H1 (cell line): ENCODE measurements at regions not wholly inside any gene's neighbourhood (a gene's known extent, or its start where the extent isn't known, plus 50 kb on each side); places are given as distances from the start of the nearest gene placed in this dataset.

ENCODE experiments used
- CTCF ChIA-PET: fragments of 300-600 bp; sonication (Branson Sonifier 250); formaldehyde crosslinking; loops from one replicate; lab custom pipeline; 2021; ENCODE audit not compliant: partially characterized antibody; lab: Charles Lee
- POLR2A ChIA-PET: fragments of 300-600 bp; sonication (Branson Sonifier 250); formaldehyde crosslinking; loops from one replicate; lab custom pipeline; 2021; ENCODE audit warnings: inconsistent platforms; ENCODE audit not compliant: partially characterized antibody; lab: Charles Lee
- DNase-seq, 2 experiments: peaks; one replicate each; pipeline versions ENCODE4 v3.0.0 to v3.0.0-alpha.2; 2010 to 2022; ENCODE audit warnings: low spot score in 2 of 2, low read depth in 1 of 2, mixed read lengths in 1 of 2
- FAIRE-seq: peaks from 2 replicates; lab custom pipeline; 2011; peaks lifted over from hg19 to GRCh38; lab: Jason Lieb, UNC
- H2AFZ ChIP-seq: 2 replicates; pipeline ENCODE4 v1.8.1; 2012; ENCODE audit warnings: low read length, inconsistent platforms
- H2AK5ac ChIP-seq: 2 replicates; pipeline ENCODE4 v1.6.1; 2013; ENCODE audit warnings: low read depth, low read length
- H2BK120ac ChIP-seq: replicated peaks from 2 replicates; pipeline ENCODE3; 2013; ENCODE audit warnings: low read depth, low read length, inconsistent platforms
- H2BK12ac ChIP-seq: 2 replicates; pipeline ENCODE4 v1.6.1; 2013; ENCODE audit warnings: low read depth, low read length
- H2BK15ac ChIP-seq: 2 replicates; pipeline ENCODE4 v1.6.1; 2013; ENCODE audit warnings: low read length
- H2BK20ac ChIP-seq: 2 replicates; pipeline ENCODE4 v1.6.1; 2013; ENCODE audit warnings: low read length
- H2BK5ac ChIP-seq: 2 replicates; pipeline ENCODE4 v1.6.1; 2013; ENCODE audit warnings: low read depth, low read length
- H3K14ac ChIP-seq: 2 replicates; pipeline ENCODE4 v1.6.1; 2013; ENCODE audit warnings: inconsistent platforms; ENCODE audit not compliant: insufficient read length
- H3K18ac ChIP-seq: 2 replicates; pipeline ENCODE4 v1.6.1; 2013; ENCODE audit warnings: low read length; ENCODE audit errors: extremely low read depth
- H3K23ac ChIP-seq: 2 replicates; pipeline ENCODE4 v1.6.1; 2013; ENCODE audit warnings: inconsistent platforms; ENCODE audit not compliant: insufficient read length
- H3K23me2 ChIP-seq: 2 replicates; pipeline ENCODE4 v1.6.1; 2013; ENCODE audit warnings: low read depth, low read length
- H3K27ac ChIP-seq: 2 replicates; pipeline ENCODE4 v1.6.1; 2011; ENCODE audit warnings: low read depth, low read length, inconsistent platforms
- H3K27me3 ChIP-seq, 4 experiments: replicated peaks in 1 of 4; 1 replicate in 1 of 4; 2 replicates in 3 of 4; pipeline versions ENCODE4 v1.6.1 to v1.8.1; 2011 to 2013; ENCODE audit warnings: low read length in 3 of 4, mild to moderate bottlenecking in 3 of 4, inconsistent platforms in 2 of 4, mixed read lengths in 2 of 4, moderate library complexity in 1 of 4; ENCODE audit not compliant: control insufficient read depth in 3 of 4, insufficient read depth in 3 of 4; ENCODE audit errors: extremely low read depth in 1 of 4
- H3K36me3 ChIP-seq, 4 experiments: 2 replicates each; pipeline versions ENCODE4 v1.6.1 to v1.8.1; 2011 to 2013; ENCODE audit warnings: mild to moderate bottlenecking in 4 of 4, low read length in 3 of 4, moderate library complexity in 2 of 4, control low read depth in 1 of 4, inconsistent platforms in 1 of 4; ENCODE audit not compliant: insufficient read depth in 4 of 4, control insufficient read depth in 2 of 4
- H3K4ac ChIP-seq: replicated peaks from 2 replicates; pipeline ENCODE3; 2013; ENCODE audit warnings: low read length, low read depth, mixed read lengths, inconsistent platforms; ENCODE audit not compliant: insufficient read length
- H3K4me1 ChIP-seq, 4 experiments: replicated peaks in 1 of 4; 1 replicate in 1 of 4; 2 replicates in 3 of 4; pipeline versions ENCODE4 v1.6.1 to v1.8.1; 2011 to 2013; ENCODE audit warnings: low read length in 3 of 4, inconsistent platforms in 2 of 4, mixed read lengths in 1 of 4; ENCODE audit not compliant: insufficient read depth in 4 of 4, control insufficient read depth in 3 of 4
- H3K4me2 ChIP-seq, 2 experiments: 2 replicates each; pipeline versions ENCODE4 v1.6.1 to v1.8.1; 2011 to 2013; ENCODE audit warnings: low read depth in 2 of 2, low read length in 2 of 2, control low read depth in 1 of 2, inconsistent platforms in 1 of 2, mild to moderate bottlenecking in 1 of 2; ENCODE audit not compliant: insufficient read depth in 1 of 2
- H3K4me3 ChIP-seq, 4 experiments: fragments of 200-600, 300-600 bp in 1 of 4; sonication (generic), shearing (Covaris generic), sonication (Bioruptor Twin) in 1 of 4; 2 replicates each; pipeline versions ENCODE4 v1.5.1 to v1.8.1; 2011 to 2016; ENCODE audit warnings: low read length in 4 of 4, low read depth in 3 of 4, control low read depth in 2 of 4, inconsistent platforms in 2 of 4, mild to moderate bottlenecking in 2 of 4, mixed read lengths in 1 of 4, moderate library complexity in 1 of 4; ENCODE audit not compliant: insufficient read depth in 2 of 4; ENCODE audit errors: extremely low read depth in 1 of 4
- H3K56ac ChIP-seq: replicated peaks from 2 replicates; pipeline ENCODE3; 2013; ENCODE audit warnings: low read depth, mild to moderate bottlenecking, mixed read lengths, low read length, inconsistent platforms; ENCODE audit not compliant: insufficient read length
- H3K79me1 ChIP-seq: 2 replicates; pipeline ENCODE4 v1.6.1; 2013; ENCODE audit warnings: low read depth, low read length, control low read depth
- H3K79me2 ChIP-seq, 2 experiments: 2 replicates each; pipeline versions ENCODE4 v1.6.1 to v1.8.1; 2012 to 2013; ENCODE audit warnings: low read length in 2 of 2, mild to moderate bottlenecking in 2 of 2, inconsistent platforms in 1 of 2; ENCODE audit not compliant: insufficient read depth in 2 of 2, control insufficient read depth in 1 of 2
- H3K9ac ChIP-seq, 4 experiments: replicated peaks in 1 of 4; 1 replicate in 1 of 4; 2 replicates in 3 of 4; pipeline versions ENCODE4 v1.6.1 to v1.8.1; 2011 to 2013; ENCODE audit warnings: low read depth in 3 of 4, low read length in 3 of 4, control low read depth in 2 of 4, mild to moderate bottlenecking in 2 of 4, moderate library complexity in 2 of 4, inconsistent platforms in 1 of 4; ENCODE audit errors: extremely low read depth in 1 of 4
- H3K9me3 ChIP-seq, 2 experiments: 2 replicates each; pipeline versions ENCODE4 v1.6.1 to v1.8.1; 2012 to 2013; ENCODE audit warnings: mild to moderate bottlenecking in 2 of 2, moderate library complexity in 2 of 2, control low read depth in 1 of 2, inconsistent platforms in 1 of 2, low read depth in 1 of 2, low read length in 1 of 2, mixed read lengths in 1 of 2; ENCODE audit not compliant: insufficient read depth in 2 of 2
- H4K20me1 ChIP-seq, 2 experiments: replicated peaks in 1 of 2; 2 replicates each; pipeline versions ENCODE3 to v1.8.1; 2011 to 2013; ENCODE audit warnings: inconsistent platforms in 2 of 2, low read length in 2 of 2, mild to moderate bottlenecking in 1 of 2; ENCODE audit not compliant: insufficient read depth in 2 of 2, control insufficient read depth in 1 of 2
- H4K5ac ChIP-seq: 2 replicates; pipeline ENCODE4 v1.6.1; 2013; ENCODE audit warnings: low read length, low read depth, mixed read lengths, inconsistent platforms; ENCODE audit not compliant: insufficient read length
- H4K8ac ChIP-seq: 2 replicates; pipeline ENCODE4 v1.8.0; 2013; ENCODE audit warnings: mild to moderate bottlenecking, moderate library complexity, low read length, inconsistent platforms; ENCODE audit not compliant: insufficient read depth; ENCODE audit errors: extremely low read depth
- H4K91ac ChIP-seq: replicated peaks from 2 replicates; pipeline ENCODE3; 2013; ENCODE audit warnings: low read length, mixed read lengths, inconsistent platforms; ENCODE audit not compliant: insufficient read length
- GABPA ChIP-seq: IDR thresholded peaks from 2 replicates; pipeline ENCODE4 v1.6.1; 2011; ENCODE audit warnings: mild to moderate bottlenecking, low read length, moderate library complexity, borderline replicate concordance; ENCODE audit not compliant: insufficient read depth
- HDAC2 ChIP-seq, 2 experiments: fragments of 300-600 bp in 1 of 2; sonication (generic) in 1 of 2; IDR thresholded peaks; 2 replicates each; pipeline ENCODE4 v1.6.1; 2011 to 2012; ENCODE audit warnings: low read depth in 2 of 2, low read length in 2 of 2, mild to moderate bottlenecking in 2 of 2, moderate library complexity in 2 of 2, borderline replicate concordance in 1 of 2, inconsistent platforms in 1 of 2
- NRF1 ChIP-seq: IDR thresholded peaks from 2 replicates; pipeline ENCODE4 v1.6.1; 2011; ENCODE audit warnings: mild to moderate bottlenecking, low read depth, low read length, improper control_type of control experiment
- WGBS, 2 experiments: shearing (Covaris generic) in 1 of 2; methylation state at CpG; one replicate each; pipeline versions ENCODE4 v1.1.6 to v1.1.7; 2013 to 2015; ENCODE audit warnings: low lambda C conversion rate in 2 of 2, mixed read lengths in 2 of 2, inconsistent platforms in 1 of 2, low coverage in 1 of 2, missing lambda C conversion rate in 1 of 2; ENCODE audit not compliant: insufficient replicate concordance in 2 of 2, insufficient coverage in 1 of 2, insufficient read length in 1 of 2; ENCODE audit errors: extremely low coverage in 1 of 2, missing lambda C conversion rate in 1 of 2; 5-methylcytosine and 5-hydroxymethylcytosine counted together
- TF ChIP-seq, protein P1 (sequence below): IDR thresholded peaks from 2 replicates; pipeline ENCODE4 v1.6.1; 2012; ENCODE audit warnings: inconsistent platforms

DNA sequence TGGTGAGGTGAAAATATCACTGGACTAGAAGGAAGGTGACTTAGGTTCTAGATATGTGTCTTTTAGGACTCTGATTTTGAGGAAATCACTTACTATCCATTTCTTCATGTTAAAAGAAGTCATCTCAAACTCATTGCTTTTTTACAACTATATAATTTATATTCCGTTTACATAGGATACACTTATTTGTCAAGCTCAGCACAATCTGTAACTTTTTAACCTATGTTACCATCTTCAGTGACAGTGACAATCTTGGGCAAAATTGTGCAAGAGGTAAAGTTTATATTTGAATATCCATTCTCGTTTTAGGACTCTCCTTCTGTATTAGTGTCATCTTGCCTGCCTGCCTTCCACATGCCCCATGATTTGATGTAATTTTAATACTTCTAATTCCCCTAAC is 74.0 kb upstream of the FAM83B start:
- Histone ChIP-seq H2BK12ac (no peak overlapping the region), H2BK120ac (no peak overlapping the region), H3K4me1 (no peaks in the 10 kb centered on the region), H3K79me1 (no peaks in the 10 kb centered on the region), H3K14ac (no peak overlapping the region), H2BK5ac (no peak overlapping the region), H3K4me2 (no peak overlapping the region), H2BK20ac (no peak overlapping the region), H2AK5ac (no peak overlapping the region), H3K23ac (no peak overlapping the region), H3K4me3 (no peak overlapping the region), H3K9me3 (no peaks in the 10 kb centered on the region), H3K27ac (no peak overlapping the region), H3K18ac (no peak overlapping the region), H3K36me3 (no peaks in the 10 kb centered on the region), H3K9ac (no peak overlapping the region), H3K79me2 (no peaks in the 10 kb centered on the region), H3K27me3 (no peaks in the 10 kb centered on the region), H3K23me2 (peaks cover 2% of the 10 kb centered on the region; the same call in 1 of the 2 replicates), H4K91ac (no peak overlapping the region), H4K5ac (no peak overlapping the region), H3K56ac (no peak overlapping the region), H4K20me1 (no peaks in the 10 kb centered on the region), H2BK15ac (no peak overlapping the region), H2AFZ (no peak overlapping the region), H4K8ac (no peak overlapping the region), H3K4ac (no peak overlapping the region)
- ChIA-PET POLR2A (no interaction called here), CTCF (no interaction called here)
- FAIRE-seq (no peak), DNase-seq (no peak)
- WGBS, 2 experiments = 89% methylated on average over 2 of the region's 2 CpGs; no CpG with 5 or more reads in 1 of the 2 experiments
- no peak for TF ChIP-seq GABPA
- TF ChIP-seq HDAC2 (IDR thresholded peaks at IDR 0.05; ENCODE audit: borderline replicate concordance in 1 of 2, low read depth in 2 of 2, low read length in 2 of 2) = no peak
- TF ChIP-seq, protein P1, sequence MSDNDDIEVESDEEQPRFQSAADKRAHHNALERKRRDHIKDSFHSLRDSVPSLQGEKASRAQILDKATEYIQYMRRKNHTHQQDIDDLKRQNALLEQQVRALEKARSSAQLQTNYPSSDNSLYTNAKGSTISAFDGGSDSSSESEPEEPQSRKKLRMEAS = no peak
- TF ChIP-seq NRF1 = no peak
